GM21381 (cell line): ENCODE measurements at regions not wholly inside any gene's neighbourhood (a gene's known extent, or its start where the extent isn't known, plus 50 kb on each side); places are given as distances from the start of the nearest gene placed in this dataset.

Source experiments
- ATAC-seq: cut with Tn5 transposase; IDR thresholded peaks from one replicate; pipeline ENCODE4 v1.9.1; 2021; ENCODE audit warnings: mild to moderate bottlenecking, moderate library complexity; ENCODE audit not compliant: unreplicated experiment

DNA sequence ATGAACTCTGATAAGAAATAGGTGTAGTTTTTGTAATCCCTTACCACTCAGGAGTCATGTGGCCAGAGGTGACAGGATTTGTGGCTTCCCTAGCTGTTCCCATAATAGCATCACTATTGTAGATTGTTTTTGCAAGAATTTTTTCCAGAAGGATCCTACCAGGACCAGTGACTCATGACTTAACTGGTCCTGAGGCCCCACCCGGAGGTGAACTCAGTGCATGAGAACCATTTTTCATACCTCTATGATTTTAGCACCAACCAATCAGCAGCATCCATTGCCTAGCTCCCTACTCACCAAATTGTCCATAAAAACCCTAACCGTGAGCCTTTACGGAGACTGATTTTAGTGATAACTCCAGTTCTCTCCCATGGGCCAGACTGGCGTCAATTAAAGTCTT is 484.8 kb downstream of the PSAT1 start:
- no peak for ATAC-seq

DNA sequence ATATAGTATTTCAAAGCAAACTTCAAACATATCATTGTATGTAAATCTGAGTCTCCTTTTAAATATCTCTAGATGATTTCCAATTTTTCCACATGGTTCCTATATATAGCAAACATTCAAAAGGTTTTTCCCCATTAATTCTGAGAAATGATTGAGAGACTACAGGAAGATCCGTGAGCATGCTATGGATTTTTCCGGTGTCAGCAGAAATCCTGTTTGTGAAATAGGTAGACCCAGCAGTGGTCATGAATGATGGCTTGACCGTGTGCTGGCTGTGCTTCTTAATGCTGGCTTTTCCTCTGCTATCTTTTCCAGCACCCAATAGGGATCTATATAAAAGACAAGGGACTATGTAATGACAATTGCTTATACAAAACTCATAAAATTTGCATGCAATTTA is 485.3 kb downstream of the PSAT1 start:
- ATAC-seq = no peak

GRCh38 chr9:78782858-78783257 is 485.9 kb downstream of the PSAT1 start:
- no peak for ATAC-seq

DNA sequence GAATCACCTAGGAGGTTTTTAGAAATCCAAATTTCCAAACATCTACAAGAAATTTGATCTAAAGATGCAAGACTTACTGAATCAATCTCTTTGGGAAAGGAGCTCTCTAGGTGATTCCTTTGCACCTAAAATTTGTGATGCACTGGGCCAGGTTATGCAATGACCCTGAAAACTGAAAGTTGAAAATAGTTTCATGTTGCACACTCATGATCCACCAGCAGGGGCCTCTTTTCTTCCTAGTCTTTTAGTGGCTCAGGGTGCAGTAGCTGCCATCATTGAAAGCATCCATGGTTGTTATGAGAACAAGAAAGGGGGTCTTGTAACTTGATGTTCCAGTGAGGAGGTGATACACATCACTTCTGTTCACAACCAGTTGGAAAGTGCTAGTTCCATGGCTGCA is 486.8 kb downstream of the PSAT1 start:
- ATAC-seq = peak; percentile 70

DNA sequence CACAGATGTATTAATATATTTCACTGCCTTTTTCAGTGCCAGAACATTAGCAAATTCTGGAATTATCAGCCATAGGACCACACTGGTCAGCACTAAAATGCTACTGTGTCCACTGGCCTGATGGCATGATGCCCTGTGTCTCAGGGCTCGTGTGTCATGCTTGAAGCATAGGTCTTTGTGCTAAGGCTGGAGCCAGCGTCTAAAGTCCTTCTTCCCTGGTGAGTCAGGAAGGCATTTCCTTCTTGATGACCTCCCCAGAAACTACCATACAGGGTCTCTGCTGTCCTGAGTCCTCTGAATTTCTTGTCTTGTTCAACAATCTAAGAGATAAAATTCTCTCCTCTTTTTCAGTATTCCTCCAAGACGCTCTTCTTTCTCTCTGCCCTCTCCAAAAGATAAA is 489.9 kb downstream of the PSAT1 start:
- no peak for ATAC-seq

DNA sequence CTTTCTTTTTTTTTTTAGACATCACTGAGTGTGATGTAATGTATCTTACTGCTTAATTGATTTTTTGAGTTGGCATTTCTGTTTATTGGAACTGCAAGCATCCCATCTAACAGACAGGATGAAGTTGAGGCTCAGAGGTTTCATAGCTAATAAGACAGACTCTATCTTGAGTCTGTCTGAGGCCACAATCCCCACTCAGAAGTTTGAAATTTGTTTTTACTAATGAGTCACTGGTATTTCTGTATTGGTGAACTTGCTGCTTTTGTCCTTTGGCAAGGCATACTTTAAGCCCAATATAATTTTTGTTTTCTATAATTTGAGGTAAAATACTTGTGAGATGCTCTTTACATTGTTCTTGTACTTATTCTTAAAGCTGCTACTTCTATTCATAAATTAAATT is 491.2 kb downstream of the PSAT1 start:
- ATAC-seq = no peak

- ATAC-seq = no peak
Measured at GRCh38 chr9:78791779-78792178, 494.9 kb downstream of the PSAT1 start.

DNA sequence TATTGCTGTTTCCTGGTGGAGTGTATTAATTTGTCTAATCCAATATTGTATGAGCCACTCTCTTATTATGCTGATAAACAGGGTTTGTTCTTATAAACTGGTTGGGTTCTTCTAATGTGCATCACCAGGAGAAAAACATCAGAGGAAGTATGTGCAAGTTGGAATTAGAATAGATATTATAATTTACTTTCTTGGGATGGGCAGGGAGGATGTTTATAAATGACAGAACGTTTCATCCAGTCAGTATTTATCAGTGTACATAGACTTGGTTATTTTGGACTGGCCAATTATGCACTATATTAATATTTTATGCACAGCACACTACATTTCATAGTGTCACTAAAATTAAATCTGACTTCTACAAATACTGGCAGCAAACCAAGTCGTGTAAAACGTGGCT is 495.8 kb downstream of the PSAT1 start:
- no peak for ATAC-seq

GRCh38 chr9:78805771-78806170 is 508.8 kb downstream of the PSAT1 start:
- ATAC-seq = no peak

DNA sequence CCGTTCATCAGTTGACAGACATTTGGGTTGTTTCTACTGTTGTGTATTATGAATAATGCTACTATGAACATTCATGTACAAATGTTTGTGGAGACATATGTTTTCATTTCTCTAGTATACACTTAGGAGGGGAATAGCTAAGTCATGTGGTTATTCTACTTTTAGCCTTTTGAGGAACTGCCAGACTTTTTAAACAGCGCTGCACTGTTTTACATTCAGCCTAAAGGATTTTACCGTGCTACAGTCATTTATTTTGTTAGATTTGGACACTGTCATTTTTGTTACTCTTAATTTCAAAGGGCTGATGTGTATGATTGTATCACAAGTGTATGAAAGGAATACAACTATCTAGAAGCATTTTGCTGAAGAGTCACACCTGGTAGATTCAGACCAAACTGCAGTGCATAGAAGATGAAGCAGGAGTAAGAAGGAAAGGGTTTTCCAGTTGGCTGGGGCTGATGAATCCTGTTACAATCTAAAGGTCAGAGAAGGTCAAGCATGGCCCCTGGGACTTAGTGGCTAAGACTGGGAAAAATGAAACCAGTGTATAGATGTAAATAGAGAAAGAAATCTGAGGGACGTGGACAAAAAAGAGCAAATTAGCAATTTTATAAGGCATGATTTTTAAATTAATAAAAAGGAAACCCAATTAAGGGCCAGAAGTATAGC is 509.7 kb downstream of the PSAT1 start:
- ATAC-seq = no peak

GRCh38 chr9:78807286-78807685 is 510.4 kb downstream of the PSAT1 start:
- no peak for ATAC-seq

GRCh38 chr9:78808048-78808447 is 511.1 kb downstream of the PSAT1 start:
- no peak for ATAC-seq

- ATAC-seq = no peak
Measured at GRCh38 chr9:78811622-78812276, 514.8 kb downstream of the PSAT1 start.

DNA sequence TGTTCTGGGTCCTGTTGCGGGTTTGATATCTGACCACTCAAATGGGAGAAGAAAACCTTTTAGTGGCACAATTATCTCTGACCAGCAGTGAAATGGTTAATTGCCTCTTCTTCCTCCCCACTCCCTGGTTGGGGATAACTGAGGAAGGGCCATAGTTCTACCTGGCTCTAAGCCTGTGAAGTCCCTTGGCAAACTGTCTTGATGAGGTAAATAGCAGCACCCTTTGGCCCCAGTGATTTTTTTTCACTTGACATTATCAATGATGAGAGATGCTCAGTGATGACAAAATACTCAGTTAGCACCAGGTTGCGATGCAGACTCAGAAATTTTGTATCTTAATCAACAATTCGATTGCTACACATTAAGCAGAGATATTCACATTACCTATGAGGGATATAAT is 515.7 kb downstream of the PSAT1 start:
- ATAC-seq = no peak

GRCh38 chr9:78813602-78814180 is 516.8 kb downstream of the PSAT1 start:
- no peak for ATAC-seq

GRCh38 chr9:78821126-78821822 is 524.3 kb downstream of the PSAT1 start:
- peak; percentile 84 for ATAC-seq

- ATAC-seq = no peak
Measured at GRCh38 chr9:78826527-78826926, 529.6 kb downstream of the PSAT1 start.

- no peak for ATAC-seq
Measured at GRCh38 chr9:78828521-78828920, 531.6 kb downstream of the PSAT1 start.

- ATAC-seq = no peak
Measured at GRCh38 chr9:78830301-78830700, 533.4 kb downstream of the PSAT1 start.

- no peak for ATAC-seq
Measured at GRCh38 chr9:78831726-78832125, 534.8 kb downstream of the PSAT1 start.

- no peak for ATAC-seq
Measured at GRCh38 chr9:78835928-78836450, 539.1 kb downstream of the PSAT1 start.

DNA sequence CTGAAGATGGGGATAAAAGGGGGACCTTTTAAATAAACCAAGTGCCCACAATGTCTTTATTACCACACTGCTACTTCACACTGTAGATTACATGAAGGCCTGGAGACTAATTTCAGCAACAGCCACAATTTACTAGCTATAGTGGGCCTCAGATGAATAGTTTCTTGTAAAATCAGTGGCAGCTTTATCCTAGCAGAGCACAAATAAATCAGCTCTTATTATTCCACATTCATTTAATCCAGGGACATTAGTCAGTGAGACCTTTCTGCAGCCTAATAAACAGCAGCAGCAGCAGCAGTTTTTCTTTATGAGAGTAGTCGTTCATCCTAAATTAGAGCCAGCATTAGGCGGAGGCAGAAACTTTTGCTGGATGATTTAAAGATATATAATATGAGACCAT is 542.3 kb downstream of the PSAT1 start:
- ATAC-seq = no peak
